Tibial nerve (tissue), 4 donors: ENCODE measurements at regions not wholly inside any gene's neighbourhood (a gene's known extent, or its start where the extent isn't known, plus 50 kb on each side); places are given as distances from the start of the nearest gene placed in this dataset.
"Not testable (repeated sequence)": the region's sequence is repeated elsewhere in the genome, so short reads cannot be mapped to it uniquely, and the experiment has no call there.

Experiments
- EP300 ChIP-seq, 2 donors: sonication (generic); formaldehyde crosslinking; IDR thresholded peaks; one replicate each; pipeline ENCODE4 v1.6.1; 2017; ENCODE audit warnings: antibody characterized with exemption in 2 of 2, mild to moderate bottlenecking in 1 of 2
- TF ChIP-seq, protein P1 (sequence below), 5 experiments: fragments of 200-600 bp in 3 of 5; fragments of 450-650 bp in 2 of 5; sonication (generic) in 3 of 5; IDR thresholded peaks; one replicate each; pipeline ENCODE4 v1.5.1; 2016 to 2019; ENCODE audit warnings: antibody characterized with exemption in 5 of 5, mild to moderate bottlenecking in 3 of 5, moderate library complexity in 2 of 5

DNA sequence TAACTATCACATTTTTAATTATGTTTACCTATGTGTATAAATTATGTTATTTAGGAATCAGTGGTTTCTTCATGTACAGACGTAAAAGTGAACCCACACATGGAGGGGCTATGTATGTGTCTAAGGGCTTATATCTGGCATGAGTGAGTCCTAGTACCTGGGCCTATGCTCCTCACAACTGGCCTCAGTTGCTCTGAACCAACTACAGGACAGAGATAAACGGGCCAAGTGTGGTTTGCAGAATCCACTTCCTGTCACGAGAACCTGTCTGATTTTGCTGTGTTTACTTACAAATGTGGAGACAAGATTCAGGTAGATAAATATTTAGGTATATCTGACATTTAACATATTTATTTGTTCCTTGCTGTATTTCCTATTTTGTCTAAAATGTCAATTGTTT, 562.5 kb downstream of the TMEM121 start:
- TF ChIP-seq EP300 (IDR thresholded peaks at IDR 0.05): not testable (repeated sequence)
- TF ChIP-seq, protein P1, sequence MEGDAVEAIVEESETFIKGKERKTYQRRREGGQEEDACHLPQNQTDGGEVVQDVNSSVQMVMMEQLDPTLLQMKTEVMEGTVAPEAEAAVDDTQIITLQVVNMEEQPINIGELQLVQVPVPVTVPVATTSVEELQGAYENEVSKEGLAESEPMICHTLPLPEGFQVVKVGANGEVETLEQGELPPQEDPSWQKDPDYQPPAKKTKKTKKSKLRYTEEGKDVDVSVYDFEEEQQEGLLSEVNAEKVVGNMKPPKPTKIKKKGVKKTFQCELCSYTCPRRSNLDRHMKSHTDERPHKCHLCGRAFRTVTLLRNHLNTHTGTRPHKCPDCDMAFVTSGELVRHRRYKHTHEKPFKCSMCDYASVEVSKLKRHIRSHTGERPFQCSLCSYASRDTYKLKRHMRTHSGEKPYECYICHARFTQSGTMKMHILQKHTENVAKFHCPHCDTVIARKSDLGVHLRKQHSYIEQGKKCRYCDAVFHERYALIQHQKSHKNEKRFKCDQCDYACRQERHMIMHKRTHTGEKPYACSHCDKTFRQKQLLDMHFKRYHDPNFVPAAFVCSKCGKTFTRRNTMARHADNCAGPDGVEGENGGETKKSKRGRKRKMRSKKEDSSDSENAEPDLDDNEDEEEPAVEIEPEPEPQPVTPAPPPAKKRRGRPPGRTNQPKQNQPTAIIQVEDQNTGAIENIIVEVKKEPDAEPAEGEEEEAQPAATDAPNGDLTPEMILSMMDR (IDR thresholded peaks at IDR 0.05): not testable (repeated sequence)
